NB4 (cell line): ENCODE measurements at regions not wholly inside any gene's neighbourhood (a gene's known extent, or its start where the extent isn't known, plus 50 kb on each side); places are given as distances from the start of the nearest gene placed in this dataset.
"Not testable (repeated sequence)": the region's sequence is repeated elsewhere in the genome, so short reads cannot be mapped to it uniquely, and the experiment has no call there.

Experiments
- DNase-seq: peaks from one replicate; pipeline ENCODE4 v3.0.0; 2010; ENCODE audit warnings: low read depth
- H3K4me3 ChIP-seq: one replicate; pipeline ENCODE4 v1.5.1; 2011; ENCODE audit warnings: mild to moderate bottlenecking, low read depth, low read length, moderate library complexity
- MYC ChIP-seq: IDR thresholded peaks from 2 replicates; pipeline ENCODE4 v1.6.1; 2011; ENCODE audit warnings: low read depth, low read length
- POLR2A ChIP-seq: IDR thresholded peaks from 2 replicates; pipeline ENCODE4 v1.6.1; 2011; ENCODE audit warnings: mild to moderate bottlenecking; ENCODE audit not compliant: insufficient read length; ENCODE audit errors: extremely low read depth
- TF ChIP-seq, protein P1 (sequence below): IDR thresholded peaks from 2 replicates; pipeline ENCODE4 v1.6.1; 2011; ENCODE audit warnings: low read depth, low read length
- TF ChIP-seq, protein P2 (sequence below): IDR thresholded peaks from one replicate; pipeline ENCODE4 v1.5.1; 2012; ENCODE audit warnings: low read depth, low read length

DNA sequence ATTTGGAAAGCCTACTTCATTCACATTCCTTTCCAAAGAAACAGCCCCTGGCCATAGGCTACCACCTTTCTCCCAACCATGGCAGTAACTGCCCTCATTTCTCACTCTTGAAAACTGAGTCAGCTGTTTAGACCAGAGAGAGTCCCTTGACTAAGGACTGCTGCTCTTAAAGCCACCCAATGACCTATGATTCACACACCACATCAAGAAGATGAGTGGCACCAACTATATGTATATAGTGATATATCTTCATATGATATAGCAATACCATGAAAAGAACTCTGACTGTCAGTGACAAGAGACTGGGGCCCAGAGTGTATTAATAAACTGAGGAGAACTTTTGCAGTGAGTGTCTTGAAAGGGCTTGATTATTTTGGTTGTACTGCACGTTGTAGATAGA lies 404.5 kb upstream of the ASIC2 start:
- no peak overlapping the region for H3K4me3 ChIP-seq
- DNase-seq, result no peak
- TF ChIP-seq POLR2A, result no peak
- TF ChIP-seq, protein P1, sequence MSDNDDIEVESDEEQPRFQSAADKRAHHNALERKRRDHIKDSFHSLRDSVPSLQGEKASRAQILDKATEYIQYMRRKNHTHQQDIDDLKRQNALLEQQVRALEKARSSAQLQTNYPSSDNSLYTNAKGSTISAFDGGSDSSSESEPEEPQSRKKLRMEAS, result no peak
- TF ChIP-seq, protein P2, sequence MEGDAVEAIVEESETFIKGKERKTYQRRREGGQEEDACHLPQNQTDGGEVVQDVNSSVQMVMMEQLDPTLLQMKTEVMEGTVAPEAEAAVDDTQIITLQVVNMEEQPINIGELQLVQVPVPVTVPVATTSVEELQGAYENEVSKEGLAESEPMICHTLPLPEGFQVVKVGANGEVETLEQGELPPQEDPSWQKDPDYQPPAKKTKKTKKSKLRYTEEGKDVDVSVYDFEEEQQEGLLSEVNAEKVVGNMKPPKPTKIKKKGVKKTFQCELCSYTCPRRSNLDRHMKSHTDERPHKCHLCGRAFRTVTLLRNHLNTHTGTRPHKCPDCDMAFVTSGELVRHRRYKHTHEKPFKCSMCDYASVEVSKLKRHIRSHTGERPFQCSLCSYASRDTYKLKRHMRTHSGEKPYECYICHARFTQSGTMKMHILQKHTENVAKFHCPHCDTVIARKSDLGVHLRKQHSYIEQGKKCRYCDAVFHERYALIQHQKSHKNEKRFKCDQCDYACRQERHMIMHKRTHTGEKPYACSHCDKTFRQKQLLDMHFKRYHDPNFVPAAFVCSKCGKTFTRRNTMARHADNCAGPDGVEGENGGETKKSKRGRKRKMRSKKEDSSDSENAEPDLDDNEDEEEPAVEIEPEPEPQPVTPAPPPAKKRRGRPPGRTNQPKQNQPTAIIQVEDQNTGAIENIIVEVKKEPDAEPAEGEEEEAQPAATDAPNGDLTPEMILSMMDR, result no peak
- no peak for TF ChIP-seq MYC

DNA sequence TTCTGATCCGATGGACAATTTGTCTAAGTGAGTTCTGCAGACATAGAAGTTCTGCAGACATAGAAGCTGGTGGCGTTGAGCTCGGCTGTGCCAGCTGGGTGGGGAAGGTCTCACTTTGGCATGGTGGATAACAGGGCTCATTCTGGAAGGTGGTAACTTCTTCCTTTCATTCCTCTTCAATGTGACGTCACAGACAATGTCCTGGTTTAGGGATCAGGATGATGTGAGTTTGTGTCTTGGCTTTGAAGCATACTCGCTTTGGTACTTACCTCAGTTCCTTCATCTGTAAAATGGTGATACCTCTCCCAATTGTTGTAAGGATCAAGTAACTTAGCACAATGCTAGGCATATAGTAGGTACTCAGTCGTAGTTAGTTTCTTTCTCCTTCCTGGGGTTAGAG lies 408.8 kb upstream of the ASIC2 start:
- no peak for DNase-seq
- no peak overlapping the region for H3K4me3 ChIP-seq
- TF ChIP-seq, protein P2, result no peak
- TF ChIP-seq MYC (no peak), POLR2A (no peak)
- TF ChIP-seq, protein P1, result no peak

DNA sequence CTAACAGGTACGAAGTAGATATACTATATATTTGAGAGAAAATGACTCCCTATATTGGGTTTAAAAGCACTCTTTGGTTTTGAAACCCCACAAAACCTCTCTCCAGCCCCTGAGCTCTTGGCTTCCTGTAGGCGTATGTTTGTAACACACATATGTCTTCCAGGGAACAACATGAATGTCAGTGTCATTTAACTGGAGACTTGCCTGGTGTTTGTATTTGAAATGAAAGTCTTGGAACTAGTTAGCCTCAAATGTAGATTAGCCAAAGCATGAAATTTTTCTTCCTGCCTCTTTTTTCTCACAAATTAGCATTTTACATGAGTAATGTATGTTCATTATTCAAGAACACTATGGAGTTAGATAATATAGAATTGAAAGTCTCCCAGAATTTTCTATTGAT lies 411.8 kb upstream of the ASIC2 start:
- H3K4me3 ChIP-seq, result no peak overlapping the region
- no peak for DNase-seq
- TF ChIP-seq MYC, result no peak
- TF ChIP-seq, protein P1, result no peak
- TF ChIP-seq POLR2A, result no peak
- TF ChIP-seq, protein P2, result no peak

DNA sequence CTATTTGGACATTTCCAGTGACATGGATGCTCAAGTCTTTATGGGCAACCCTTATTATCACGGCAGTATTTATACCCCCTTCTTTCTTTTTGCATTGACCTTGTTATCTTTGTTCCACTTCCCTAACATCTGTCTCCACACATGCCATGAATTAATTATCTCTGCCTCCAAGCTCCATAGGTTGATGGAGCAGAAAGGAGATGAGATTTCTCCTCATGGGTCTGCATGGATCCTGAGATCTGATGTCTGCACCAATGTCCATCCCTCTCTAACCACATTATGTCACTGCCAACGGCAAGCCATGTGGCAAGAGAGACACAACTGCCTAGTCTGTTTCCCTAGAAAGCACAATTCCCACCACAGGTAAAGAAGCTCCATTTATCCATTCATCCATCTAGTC lies 416.8 kb upstream of the ASIC2 start:
- DNase-seq, result no peak
- no peak overlapping the region for H3K4me3 ChIP-seq
- TF ChIP-seq, protein P1, result no peak
- no peak for TF ChIP-seq MYC
- TF ChIP-seq, protein P2, result no peak
- no peak for TF ChIP-seq POLR2A

DNA sequence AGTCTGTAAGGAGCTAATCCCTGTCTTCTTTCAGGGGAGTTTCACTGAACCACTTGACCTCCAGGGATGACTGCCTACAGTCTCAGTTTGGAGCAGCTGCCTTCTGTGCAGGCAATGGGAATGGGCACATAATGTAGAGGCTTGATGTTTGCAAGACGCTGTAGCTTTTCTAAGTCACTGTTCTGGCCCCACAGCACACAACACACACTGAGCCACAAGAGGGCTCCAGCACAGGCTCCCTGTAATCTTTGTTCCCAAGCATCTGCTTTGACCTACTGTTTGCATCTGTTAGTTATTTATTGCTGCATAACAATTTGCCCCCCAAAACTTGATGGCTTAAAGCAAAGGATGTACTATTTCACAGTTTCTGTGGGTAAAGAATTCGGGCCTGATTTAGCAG lies 419.0 kb upstream of the ASIC2 start:
- TF ChIP-seq, protein P2, result peak; percentile 27
- TF ChIP-seq, protein P1, result no peak
- peak; percentile 6 for DNase-seq
- H3K4me3 ChIP-seq, result no peak overlapping the region

DNA sequence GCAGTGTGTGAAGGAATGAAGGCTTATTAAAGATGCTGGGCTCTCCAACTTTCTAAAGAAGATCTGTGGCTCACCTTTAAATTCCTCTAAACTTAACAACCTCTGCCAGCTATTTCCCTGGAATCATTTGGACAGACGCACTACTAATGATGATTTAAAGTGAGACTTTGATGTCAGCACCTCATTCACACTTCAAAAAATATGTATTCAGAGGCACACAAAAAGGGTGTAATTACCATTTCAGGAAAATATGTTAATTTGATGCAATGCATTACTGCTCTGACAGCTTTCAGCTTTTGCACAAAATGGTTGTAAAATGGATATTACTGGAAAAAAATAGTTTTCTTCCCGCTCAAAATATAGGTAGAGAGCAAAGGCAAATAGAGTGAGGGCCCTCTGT lies 423.9 kb upstream of the ASIC2 start:
- TF ChIP-seq, protein P2, result no peak
- TF ChIP-seq, protein P1, result no peak
- TF ChIP-seq MYC (no peak), POLR2A (no peak)
- no peak for DNase-seq
- no peak overlapping the region for H3K4me3 ChIP-seq

DNA sequence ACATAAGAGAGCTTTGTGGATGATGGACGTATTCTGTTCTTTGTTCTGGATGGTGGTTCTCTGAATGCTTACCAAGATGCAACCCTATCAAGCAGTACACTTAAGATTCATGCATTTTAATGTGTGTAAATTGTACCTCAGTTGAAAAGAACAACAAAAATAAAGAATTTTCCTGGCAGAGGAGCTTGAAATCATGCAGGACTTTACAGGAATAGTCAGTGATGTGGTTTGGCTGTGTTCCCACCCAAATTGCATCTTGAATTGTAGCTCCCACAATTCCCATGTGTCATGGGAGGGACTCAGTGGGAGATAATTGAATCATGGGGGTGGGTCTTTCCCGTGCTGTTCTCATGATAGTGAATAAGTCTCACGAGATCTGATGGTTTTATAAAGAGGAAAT lies 430.6 kb upstream of the ASIC2 start:
- not testable (repeated sequence) for DNase-seq, H3K4me3 ChIP-seq
